PC-3 (cell line): ENCODE measurements at regions not wholly inside any gene's neighbourhood (a gene's known extent, or its start where the extent isn't known, plus 50 kb on each side); places are given as distances from the start of the nearest gene placed in this dataset.
"Not testable (repeated sequence)": the region's sequence is repeated elsewhere in the genome, so short reads cannot be mapped to it uniquely, and the experiment has no call there.

Experiments
- ATAC-seq: fragments of 200-7000 bp; cut with Tn5 transposase; 2 replicates; pipeline ENCODE4 v1.9.1; 2020; ENCODE audit warnings: mild to moderate bottlenecking, moderate library complexity
- BruUV-seq: library from RNA; stranded (reverse); fragments of 400-500 nt; replicated peaks from 2 replicates; lab custom pipeline; 2021; lab: Mats Ljungman, UMichigan
- CTCF ChIA-PET: fragments of 300-600 bp; sonication (Branson Sonifier 250); formaldehyde crosslinking; loops from one replicate; lab custom pipeline; 2022; ENCODE audit warnings: antibody characterized with exemption; lab: Charles Lee
- POLR2A ChIA-PET: fragments of 300-600 bp; sonication (Branson Sonifier 250); formaldehyde crosslinking; loops from one replicate; lab custom pipeline; 2022; ENCODE audit warnings: antibody characterized with exemption; ENCODE audit not compliant: unreplicated experiment; lab: Charles Lee
- DNase-seq: peaks from one replicate; pipeline ENCODE4 v3.0.0-alpha.2; 2015
- H2AFZ ChIP-seq: fragments of 300-600 bp; sonication (generic); 2 replicates; pipeline ENCODE4 v1.6.0; 2016; ENCODE audit warnings: antibody characterized with exemption, low read length
- H3F3A ChIP-seq: fragments of 300-600 bp; sonication (generic); one replicate; pipeline ENCODE4 v1.6.0; 2017; ENCODE audit warnings: antibody characterized with exemption, low read length, control low read depth, mild to moderate bottlenecking; ENCODE audit not compliant: unreplicated experiment
- H3K27ac ChIP-seq: fragments of 300-600 bp; sonication (generic); 2 replicates; pipeline ENCODE4 v1.5.1; 2016; ENCODE audit warnings: mild to moderate bottlenecking, low read length
- H3K27me3 ChIP-seq: fragments of 300-600 bp; sonication (generic); 2 replicates; pipeline ENCODE4 v1.6.1; 2016; ENCODE audit warnings: low read length, mixed read lengths
- H3K36me3 ChIP-seq: fragments of 300-600 bp; sonication (generic); 2 replicates; pipeline ENCODE4 v1.6.1; 2016; ENCODE audit warnings: low read depth, mixed run types, low read length, mixed read lengths
- H3K4me1 ChIP-seq: fragments of 300-600 bp; sonication (generic); 2 replicates; pipeline ENCODE4 v1.5.1; 2016; ENCODE audit warnings: low read length; ENCODE audit not compliant: insufficient read depth
- H3K4me2 ChIP-seq: fragments of 300-600 bp; sonication (generic); 2 replicates; pipeline ENCODE4 v1.6.0; 2016; ENCODE audit warnings: low read length
- H3K4me3 ChIP-seq: fragments of 300-600 bp; sonication (generic); 2 replicates; pipeline ENCODE4 v1.5.1; 2016; ENCODE audit warnings: mild to moderate bottlenecking, low read length, mixed read lengths
- H3K79me2 ChIP-seq: fragments of 300-600 bp; sonication (generic); 2 replicates; pipeline ENCODE4 v1.6.1; 2017; ENCODE audit warnings: low read length, mixed read lengths
- H3K9ac ChIP-seq: fragments of 300-600 bp; sonication (generic); 2 replicates; pipeline ENCODE4 v1.6.0; 2016; ENCODE audit warnings: mild to moderate bottlenecking, low read length
- H3K9me2 ChIP-seq: fragments of 300-600 bp; sonication (generic); replicated peaks from 2 replicates; pipeline ENCODE4 v1.6.1; 2016; ENCODE audit warnings: mixed run types, low read length, mixed read lengths
- H3K9me3 ChIP-seq: fragments of 300-600 bp; sonication (generic); 2 replicates; pipeline ENCODE4 v1.6.1; 2016; ENCODE audit warnings: low read length, mixed read lengths
- H4K20me1 ChIP-seq: fragments of 300-600 bp; sonication (generic); 2 replicates; pipeline ENCODE4 v1.6.1; 2016; ENCODE audit warnings: low read length, mixed read lengths
- EZH2 ChIP-seq: fragments of 300-600 bp; sonication (generic); IDR thresholded peaks from one replicate; pipeline ENCODE4 v1.6.1; 2017; ENCODE audit warnings: antibody characterized with exemption, mild to moderate bottlenecking, low read length; ENCODE audit not compliant: unreplicated experiment
- EZH2phosphoT487 ChIP-seq: fragments of 300-600 bp; sonication (generic); IDR thresholded peaks from 2 replicates; pipeline ENCODE4 v1.6.1; 2018; ENCODE audit warnings: mild to moderate bottlenecking, antibody characterized with exemption, low read length, borderline replicate concordance
- intact Hi-C: fragments of 100-400 bp; cut with micrococcal nuclease; formaldehyde crosslinking; loops from 2 replicates; pipeline ENCODE4 v1.9.0; 2023
- TF ChIP-seq, protein P1 (sequence below): fragments of 300-600 bp; sonication (generic); conservative IDR thresholded peaks from 2 replicates; pipeline ENCODE4 v1.5.1; 2017; ENCODE audit warnings: antibody characterized with exemption, low read depth, mild to moderate bottlenecking, low read length

DNA sequence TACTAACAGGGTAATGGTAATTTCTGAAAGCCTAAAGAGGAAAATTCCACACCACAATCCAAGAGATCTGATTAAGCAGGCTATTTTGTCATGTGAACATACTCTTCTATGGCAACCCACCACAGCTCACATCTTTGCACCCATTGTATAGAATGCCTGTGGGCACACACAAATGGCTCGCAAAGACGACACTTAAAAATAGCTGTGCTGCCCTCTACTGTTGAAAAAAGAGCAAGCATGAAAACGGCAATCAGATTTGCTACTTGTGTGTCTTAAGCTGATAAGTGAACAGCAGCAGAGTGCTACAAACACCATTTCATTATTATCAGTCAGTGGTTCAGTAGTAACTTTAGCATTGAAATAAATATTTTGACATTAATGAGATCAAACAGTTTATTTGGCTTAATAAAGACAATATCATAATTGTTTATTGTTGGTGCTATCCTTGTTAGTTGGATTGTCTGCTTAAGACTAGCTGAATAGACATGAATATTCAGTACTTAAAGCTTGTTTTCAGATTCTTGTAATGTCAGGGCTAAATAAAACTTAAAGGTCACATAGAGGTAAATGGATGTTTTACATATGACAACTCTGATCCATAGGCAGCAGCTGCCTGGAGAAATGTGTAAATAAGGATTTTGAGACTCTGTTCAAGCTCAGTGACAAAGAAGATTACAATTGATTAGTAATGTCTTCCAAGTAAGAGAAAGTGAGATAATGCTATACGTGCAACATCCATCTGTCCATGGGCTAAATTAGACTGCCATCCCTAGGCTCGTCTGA lies 199.1 kb downstream of the LRRN1 start:
- no peaks in the 10 kb centered on the region for H3K27me3 ChIP-seq
- H3K79me2 ChIP-seq = no peaks in the 10 kb centered on the region
- no peak overlapping the region for H3K4me2 ChIP-seq
- H3K4me1 ChIP-seq = no peaks in the 10 kb centered on the region
- BruUV-seq = no TSS peak
- ATAC-seq (no peak; the same call in 1 of the 2 replicates), DNase-seq (peak; percentile 61)
- H2AFZ ChIP-seq = no peak overlapping the region
- no peak overlapping the region for H3K9ac ChIP-seq
- H4K20me1 ChIP-seq = no peaks in the 10 kb centered on the region
- H3K27ac ChIP-seq = no peak overlapping the region
- H3K9me2 ChIP-seq = no peaks in the 10 kb centered on the region
- no peaks in the 10 kb centered on the region for H3K9me3 ChIP-seq
- H3K4me3 ChIP-seq = no peak overlapping the region
- intact Hi-C loops = loop anchor here (2.0 kb wide), 1 partner anchor 798 kb away; no protein-coding TSS in a partner anchor
- no peaks in the 10 kb centered on the region for H3K36me3 ChIP-seq
- TF ChIP-seq, protein P1, sequence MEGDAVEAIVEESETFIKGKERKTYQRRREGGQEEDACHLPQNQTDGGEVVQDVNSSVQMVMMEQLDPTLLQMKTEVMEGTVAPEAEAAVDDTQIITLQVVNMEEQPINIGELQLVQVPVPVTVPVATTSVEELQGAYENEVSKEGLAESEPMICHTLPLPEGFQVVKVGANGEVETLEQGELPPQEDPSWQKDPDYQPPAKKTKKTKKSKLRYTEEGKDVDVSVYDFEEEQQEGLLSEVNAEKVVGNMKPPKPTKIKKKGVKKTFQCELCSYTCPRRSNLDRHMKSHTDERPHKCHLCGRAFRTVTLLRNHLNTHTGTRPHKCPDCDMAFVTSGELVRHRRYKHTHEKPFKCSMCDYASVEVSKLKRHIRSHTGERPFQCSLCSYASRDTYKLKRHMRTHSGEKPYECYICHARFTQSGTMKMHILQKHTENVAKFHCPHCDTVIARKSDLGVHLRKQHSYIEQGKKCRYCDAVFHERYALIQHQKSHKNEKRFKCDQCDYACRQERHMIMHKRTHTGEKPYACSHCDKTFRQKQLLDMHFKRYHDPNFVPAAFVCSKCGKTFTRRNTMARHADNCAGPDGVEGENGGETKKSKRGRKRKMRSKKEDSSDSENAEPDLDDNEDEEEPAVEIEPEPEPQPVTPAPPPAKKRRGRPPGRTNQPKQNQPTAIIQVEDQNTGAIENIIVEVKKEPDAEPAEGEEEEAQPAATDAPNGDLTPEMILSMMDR = peak; percentile 74
- no peak for TF ChIP-seq EZH2
- CTCF ChIA-PET = interaction anchor here (0.6 to 1.2 kb wide), 3 partner anchors 166 to 798 kb away, joined by 3 to 11 read pairs (median 3); no protein-coding TSS in a partner anchor
- H3F3A ChIP-seq = no peaks in the 10 kb centered on the region
- POLR2A ChIA-PET = no interaction called here

DNA sequence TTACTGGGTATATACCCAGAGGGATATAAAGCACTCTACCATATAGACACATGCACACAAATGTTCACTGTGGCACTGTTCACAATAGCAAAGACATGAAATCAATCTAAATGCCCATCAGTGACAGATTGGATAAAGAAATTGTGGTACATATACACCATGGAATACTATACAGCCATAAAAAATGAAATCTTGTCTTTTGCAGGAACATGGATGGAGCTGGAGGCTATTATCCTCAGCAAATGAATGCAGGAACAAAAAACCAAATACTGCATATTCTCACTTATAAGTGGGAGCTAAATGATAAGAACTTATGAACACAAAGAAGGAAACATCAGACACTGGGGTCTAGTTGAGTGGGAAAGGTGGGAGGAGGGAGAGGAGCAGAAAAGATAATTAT lies 200.1 kb downstream of the LRRN1 start:
- H3K27me3 ChIP-seq, H3K4me1 ChIP-seq, H2AFZ ChIP-seq, ATAC-seq, POLR2A ChIA-PET, H3K27ac ChIP-seq, H3F3A ChIP-seq, H3K9me2 ChIP-seq, CTCF ChIA-PET, H3K4me2 ChIP-seq, H3K9ac ChIP-seq, DNase-seq, H3K9me3 ChIP-seq, BruUV-seq, H3K4me3 ChIP-seq, H3K36me3 ChIP-seq, H3K79me2 ChIP-seq, H4K20me1 ChIP-seq: not testable (repeated sequence)
- intact Hi-C loops = loop anchor here (2.0 kb wide), 1 partner anchor 799 kb away; no protein-coding TSS in a partner anchor

DNA sequence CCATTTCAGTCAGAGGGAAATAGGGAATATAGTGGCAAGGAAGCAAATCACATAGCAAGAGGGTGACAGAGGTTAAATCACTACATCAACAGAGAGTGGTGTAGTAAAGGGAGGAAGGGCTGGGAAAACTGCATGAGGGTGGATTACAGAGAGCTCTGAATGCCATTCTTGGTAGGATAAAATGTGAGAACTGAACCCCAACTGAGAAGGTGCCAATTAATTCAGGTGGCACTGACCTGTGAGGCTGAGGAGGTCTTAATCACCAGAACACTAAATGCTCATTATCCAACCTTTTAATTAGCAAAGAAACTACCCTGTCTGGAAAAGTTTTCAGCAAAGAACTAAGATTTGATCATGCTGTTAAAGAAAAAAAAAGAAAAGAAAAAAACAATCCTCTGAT lies 202.7 kb downstream of the LRRN1 start:
- no peaks in the 10 kb centered on the region for H4K20me1 ChIP-seq
- H3K4me3 ChIP-seq = no peak overlapping the region
- DNase-seq (no peak), ATAC-seq (no peak)
- BruUV-seq = no TSS peak
- no peaks in the 10 kb centered on the region for H3K79me2 ChIP-seq
- H3K9me2 ChIP-seq = no peaks in the 10 kb centered on the region
- intact Hi-C loops = no loop called here
- CTCF ChIA-PET = no interaction called here
- H3K9me3 ChIP-seq = no peaks in the 10 kb centered on the region
- H3K27me3 ChIP-seq = no peaks in the 10 kb centered on the region
- TF ChIP-seq, protein P1 = no peak
- TF ChIP-seq EZH2phosphoT487 = no peak
- TF ChIP-seq EZH2 = no peak
- no peak overlapping the region for H3K27ac ChIP-seq
- no peak overlapping the region for H3K9ac ChIP-seq
- H3F3A ChIP-seq = no peaks in the 10 kb centered on the region
- no peak overlapping the region for H3K4me2 ChIP-seq
- POLR2A ChIA-PET = no interaction called here
- no peaks in the 10 kb centered on the region for H3K36me3 ChIP-seq
- no peak overlapping the region for H2AFZ ChIP-seq
- no peaks in the 10 kb centered on the region for H3K4me1 ChIP-seq
